NT2/D1 (cell line): ENCODE measurements at regions not wholly inside any gene's neighbourhood (a gene's known extent, or its start where the extent isn't known, plus 50 kb on each side); places are given as distances from the start of the nearest gene placed in this dataset.

Experiments used
- SUZ12 ChIP-seq: IDR thresholded peaks from 2 replicates; pipeline ENCODE4 v1.6.1; 2011; ENCODE audit not compliant: insufficient read length, insufficient read depth; ENCODE audit errors: extremely low read depth
- YY1 ChIP-seq: IDR thresholded peaks from 2 replicates; pipeline ENCODE4 v1.6.1; 2011; ENCODE audit not compliant: insufficient read length, insufficient read depth
- ZNF274 ChIP-seq: IDR thresholded peaks from 2 replicates; pipeline ENCODE4 v1.6.1; 2011; ENCODE audit warnings: mild to moderate bottlenecking, low read depth, low read length

DNA sequence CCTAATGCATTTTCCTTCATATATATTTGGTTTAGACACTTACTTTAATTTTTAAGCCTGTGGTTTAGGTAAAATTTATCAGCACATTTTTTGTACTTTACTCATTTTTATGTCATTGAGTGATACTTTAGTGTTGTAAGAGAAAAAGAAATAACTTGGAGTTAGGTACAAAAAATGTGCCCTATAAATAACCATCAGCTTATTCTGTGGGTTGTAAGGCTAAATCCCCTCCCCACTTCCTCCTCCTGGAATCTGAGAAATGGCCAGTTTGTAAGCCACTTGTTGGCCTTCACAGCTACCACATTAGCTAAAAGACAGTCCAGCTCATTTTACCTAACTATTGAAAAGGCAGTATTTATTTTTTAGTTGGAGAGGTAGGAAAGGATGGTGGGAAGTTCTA, 576.3 kb downstream of the PKHD1 start:
- no peak for TF ChIP-seq YY1
- TF ChIP-seq SUZ12 = no peak
- TF ChIP-seq ZNF274 = no peak
